Endometrium (tissue), 2 donors: ENCODE measurements at regions not wholly inside any gene's neighbourhood (a gene's known extent, or its start where the extent isn't known, plus 50 kb on each side); places are given as distances from the start of the nearest gene placed in this dataset.

ENCODE experiments used
- FAIRE-seq: peaks from 2 replicates; lab custom pipeline; 2012; peaks lifted over from hg19 to GRCh38; lab: Jason Lieb, UNC
- donor health status: control.
- donor health status: control.

DNA sequence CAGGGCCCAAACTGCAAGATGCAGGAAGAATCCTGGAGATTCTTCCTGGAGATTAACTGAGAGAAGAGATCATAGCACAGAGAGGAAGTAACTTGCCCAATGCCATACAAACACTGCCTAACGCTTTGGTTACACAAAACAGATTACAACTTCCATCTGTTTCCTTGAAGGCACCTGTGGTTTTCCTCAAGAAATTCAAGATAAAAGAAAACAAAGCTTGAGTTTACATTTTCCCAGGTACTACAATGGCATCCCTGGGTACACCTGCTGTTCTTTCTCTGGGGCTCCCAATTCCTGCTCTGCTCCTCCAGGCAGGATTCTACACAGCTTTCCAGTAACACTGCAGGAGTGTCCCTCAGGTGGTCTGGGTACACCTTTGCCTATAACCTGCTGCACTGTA lies 781.9 kb upstream of the ID2 start:
- FAIRE-seq, result no peak

- FAIRE-seq, result no peak
These were observed 781.3 kb upstream of the ID2 start for GRCh38 chr2:7900593-7900992.

GRCh38 chr2:7902251-7902765 lies 779.5 kb upstream of the ID2 start:
- no peak for FAIRE-seq

DNA sequence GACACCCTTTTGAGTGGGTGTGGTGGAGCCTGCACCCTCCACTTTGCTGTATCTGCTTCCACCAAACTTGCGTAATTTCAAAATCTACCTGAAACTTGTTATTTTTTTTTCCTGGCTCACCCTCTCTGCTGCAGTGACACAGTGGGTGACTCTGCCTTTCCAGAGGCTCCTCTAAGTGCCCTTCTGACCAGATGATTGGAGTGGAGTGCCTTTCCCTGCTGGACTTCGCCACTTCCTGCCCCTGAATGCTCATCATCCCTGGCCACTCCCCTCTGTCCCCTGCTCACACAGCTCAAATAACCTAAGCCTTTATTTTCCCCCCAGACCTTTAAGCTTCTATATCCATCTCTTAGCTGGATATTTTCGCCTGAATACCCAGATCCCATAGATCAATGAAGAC lies 777.5 kb upstream of the ID2 start:
- FAIRE-seq, result no peak

- no peak for FAIRE-seq
These were observed 776.1 kb upstream of the ID2 start for GRCh38 chr2:7905756-7906155.

GRCh38 chr2:7906431-7906830 lies 775.4 kb upstream of the ID2 start:
- FAIRE-seq, result no peak

DNA sequence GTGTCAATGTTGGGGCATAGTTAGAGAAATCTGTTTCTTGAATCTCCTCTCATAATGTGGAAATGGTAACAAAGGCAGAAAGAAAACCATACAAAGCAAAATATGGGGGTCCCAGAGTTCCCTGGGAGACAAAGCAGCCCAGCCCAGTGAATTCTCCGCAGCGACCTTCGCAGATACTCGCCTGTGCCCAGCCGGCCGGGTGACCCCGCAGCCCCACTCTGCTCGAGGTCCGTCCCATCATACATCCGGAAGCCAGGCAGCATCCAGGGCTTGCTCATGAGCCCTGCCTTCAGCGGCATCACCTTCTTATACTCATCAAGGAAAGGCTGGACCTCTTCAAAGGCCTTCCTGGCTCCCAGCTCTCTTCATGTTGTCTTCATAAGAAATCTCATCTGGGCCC lies 774.8 kb upstream of the ID2 start:
- no peak for FAIRE-seq

DNA sequence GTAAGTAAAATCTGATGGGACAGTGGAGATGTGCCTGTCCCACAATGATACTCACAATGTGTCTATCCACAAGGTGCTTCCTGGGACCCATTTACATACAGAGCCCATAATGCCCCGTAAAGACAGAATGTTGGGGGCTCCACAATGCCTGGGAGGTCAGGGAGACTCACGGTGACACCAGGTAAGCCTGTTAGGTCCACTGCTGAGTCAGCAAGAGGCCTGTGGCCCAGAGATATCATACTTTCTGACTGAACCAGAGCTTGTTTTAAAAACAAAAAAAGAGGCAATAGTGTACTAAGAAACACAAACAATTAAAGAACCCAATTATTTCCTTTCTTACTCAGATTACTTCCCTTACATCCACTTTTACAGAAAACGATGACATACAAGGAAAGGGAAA lies 771.1 kb upstream of the ID2 start:
- FAIRE-seq, result no peak

- FAIRE-seq, result no peak
These were observed 770.7 kb upstream of the ID2 start for GRCh38 chr2:7911196-7911595.

GRCh38 chr2:7913974-7914373 lies 767.9 kb upstream of the ID2 start:
- FAIRE-seq, result no peak

DNA sequence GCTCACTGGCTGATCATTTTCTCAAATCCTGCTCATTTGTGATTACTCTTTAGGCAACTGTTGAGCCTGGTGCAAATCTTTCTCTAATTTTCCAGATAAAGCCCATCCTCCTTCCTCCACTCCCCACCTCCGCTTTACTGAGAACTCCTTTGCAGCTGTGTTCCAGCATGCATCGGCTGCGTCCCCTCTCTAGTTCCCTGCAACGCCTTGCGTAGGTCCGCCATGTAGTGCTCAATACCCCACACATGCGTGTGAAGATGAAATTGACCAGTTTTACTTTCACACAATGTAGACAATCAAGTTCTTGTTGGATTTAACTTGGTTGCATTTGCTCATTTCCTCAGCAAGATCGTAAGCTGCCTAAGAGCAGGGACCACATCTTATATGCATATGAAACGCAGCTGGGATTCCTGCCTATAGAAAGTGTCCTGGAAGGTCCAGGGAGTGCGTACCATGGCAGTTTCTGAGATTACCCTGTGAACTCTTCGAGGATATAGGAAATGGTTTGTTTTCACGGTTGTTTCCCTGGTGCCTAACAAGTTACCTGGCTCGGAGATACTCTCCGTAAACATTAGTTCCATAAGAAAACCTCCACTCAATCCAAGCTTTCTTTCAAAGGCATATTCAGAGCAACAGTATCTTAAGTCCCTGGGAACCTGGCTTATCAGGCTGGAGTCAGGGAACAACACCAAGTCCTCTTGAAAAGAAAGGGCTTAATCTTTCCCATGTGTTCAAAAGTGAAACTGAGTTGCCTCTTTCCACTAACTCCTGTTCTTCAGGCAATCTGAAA lies 766.4 kb upstream of the ID2 start:
- no peak for FAIRE-seq

GRCh38 chr2:7916670-7917069 lies 765.2 kb upstream of the ID2 start:
- no peak for FAIRE-seq

- FAIRE-seq, result no peak
These were observed 762.3 kb upstream of the ID2 start for GRCh38 chr2:7919510-7919909.

DNA sequence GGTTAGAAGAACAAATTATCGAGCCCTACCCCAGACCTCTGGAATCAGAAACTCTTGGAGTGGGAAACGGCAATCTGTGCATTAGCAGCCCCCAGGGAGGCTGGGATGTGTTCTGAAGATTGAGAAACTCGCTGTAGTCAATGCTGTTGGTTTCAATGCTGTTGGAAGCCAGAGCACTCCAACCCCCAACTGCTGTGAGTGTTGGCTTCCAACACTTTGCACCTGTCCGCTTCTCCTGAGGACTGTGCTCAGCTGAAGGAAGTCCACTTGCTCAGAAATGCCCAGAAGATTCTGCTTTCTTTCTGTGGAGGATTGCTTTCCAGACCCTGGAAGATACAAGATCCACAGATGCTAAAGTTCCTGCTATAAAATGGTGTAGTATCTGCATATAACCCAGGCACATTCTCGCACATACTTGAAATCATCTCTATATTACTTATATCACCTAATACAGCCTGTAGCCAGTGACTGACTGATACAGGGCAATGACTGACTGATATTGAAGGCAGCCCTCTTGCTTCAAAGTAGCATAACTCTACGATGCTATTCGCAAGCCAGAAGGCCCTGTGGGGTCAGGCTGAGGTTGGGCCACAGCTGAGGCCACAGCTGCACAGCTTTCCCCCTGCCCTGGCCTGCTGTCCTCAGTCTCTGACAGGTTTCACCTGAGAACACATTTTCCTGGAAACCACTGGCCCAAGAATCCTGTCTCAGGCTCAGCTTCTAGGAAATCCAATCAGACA lies 757.7 kb upstream of the ID2 start:
- FAIRE-seq, result no peak

GRCh38 chr2:7925506-7925905 lies 756.4 kb upstream of the ID2 start:
- FAIRE-seq, result no peak

GRCh38 chr2:7927691-7928090 lies 754.2 kb upstream of the ID2 start:
- no peak for FAIRE-seq

DNA sequence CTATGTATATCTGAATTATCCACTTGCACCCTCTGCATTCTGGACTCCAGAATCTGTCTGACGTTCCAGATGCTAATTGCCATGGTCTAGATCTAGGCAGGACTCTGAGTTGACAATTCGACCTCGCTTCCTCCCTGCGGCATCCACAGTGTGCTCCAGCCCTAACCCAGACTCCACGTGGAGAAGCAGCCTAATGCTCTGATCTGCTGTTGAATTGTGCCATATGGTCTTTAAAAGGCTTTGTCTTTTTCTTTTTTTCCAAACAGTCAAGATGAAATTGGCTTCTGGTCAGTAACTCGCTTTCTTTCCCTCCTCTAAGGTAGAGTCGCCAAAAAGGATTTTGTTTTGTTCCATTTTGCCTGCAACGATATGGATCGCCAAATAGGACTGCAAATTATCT lies 752.6 kb upstream of the ID2 start:
- no peak for FAIRE-seq

GRCh38 chr2:7930800-7931635 lies 750.8 kb upstream of the ID2 start:
- no peak for FAIRE-seq

DNA sequence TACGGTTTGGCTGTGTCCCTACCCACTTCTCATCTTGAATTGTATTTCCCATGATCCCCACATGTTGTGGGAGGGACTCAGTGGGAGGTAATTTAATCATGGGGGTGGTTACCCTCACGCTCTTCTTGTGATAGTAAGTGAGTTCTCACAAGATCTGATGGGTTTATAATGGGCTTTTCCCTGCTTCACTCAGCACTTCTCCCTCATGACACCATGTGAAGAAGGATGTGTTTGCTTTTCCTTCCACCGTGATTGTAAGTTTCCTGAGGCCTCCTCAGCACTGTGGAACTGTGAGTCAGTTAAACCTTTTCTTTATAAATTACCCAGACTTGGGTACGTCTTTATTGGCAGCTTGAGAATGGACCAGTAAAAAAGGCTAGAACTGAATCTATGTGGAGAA lies 750.0 kb upstream of the ID2 start:
- FAIRE-seq, result no peak

DNA sequence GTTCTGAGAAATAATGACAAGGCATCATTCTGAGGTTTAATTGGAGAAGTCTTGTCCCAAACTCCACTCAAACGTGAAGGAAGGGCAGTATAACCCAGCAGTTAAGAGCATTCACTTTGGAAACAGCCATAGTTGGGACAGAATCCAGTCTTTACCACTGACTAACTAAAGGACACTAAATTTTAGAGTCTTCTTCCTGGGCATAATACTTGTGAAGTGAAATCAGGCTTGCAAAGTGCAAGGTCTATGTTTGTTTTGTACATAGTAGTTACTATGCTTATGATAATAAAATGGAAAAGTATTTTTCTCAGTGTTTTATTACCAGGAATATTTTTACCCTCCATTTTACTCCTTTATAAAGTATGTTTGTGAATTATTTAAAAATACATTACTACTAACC lies 748.2 kb upstream of the ID2 start:
- FAIRE-seq, result no peak

GRCh38 chr2:7934476-7934875 lies 747.4 kb upstream of the ID2 start:
- FAIRE-seq, result no peak

DNA sequence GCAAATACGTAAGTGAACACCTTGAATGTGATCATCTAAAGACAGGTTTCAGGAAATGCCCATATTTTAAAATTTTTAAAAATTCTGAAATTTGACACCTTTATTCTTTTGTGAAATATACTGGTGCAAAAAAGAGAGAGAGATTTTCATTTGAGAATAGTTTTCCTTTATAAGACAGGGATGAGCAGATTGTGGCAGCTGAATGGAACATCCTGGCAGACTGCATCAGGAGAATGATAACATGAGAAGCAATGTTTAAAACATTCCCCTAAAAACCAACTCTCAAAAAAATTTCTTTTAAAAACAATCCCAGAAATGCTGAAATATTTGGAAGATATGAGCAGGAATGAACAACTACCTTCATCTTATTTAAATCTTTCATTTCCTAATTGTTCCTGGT lies 744.8 kb upstream of the ID2 start:
- no peak for FAIRE-seq

- FAIRE-seq, result no peak
These were observed 741.1 kb upstream of the ID2 start for GRCh38 chr2:7940723-7941122.
